HFFc6 (cell line): ENCODE measurements at regions not wholly inside any gene's neighbourhood (a gene's known extent, or its start where the extent isn't known, plus 50 kb on each side); places are given as distances from the start of the nearest gene placed in this dataset.

Experiments used
- DNase-seq: peaks from one replicate; pipeline ENCODE4 v3.0.0-alpha.2; 2018
- H3K27ac Mint-ChIP-seq: 2 replicates; pipeline ENCODE4 v1.8.0; 2020; ENCODE audit warnings: mild to moderate bottlenecking, mixed read lengths
- H3K27me3 Mint-ChIP-seq: 2 replicates; pipeline ENCODE4 v1.8.0; 2021; ENCODE audit warnings: mild to moderate bottlenecking, moderate library complexity, mixed read lengths; ENCODE audit not compliant: insufficient read depth
- H3K36me3 Mint-ChIP-seq: 2 replicates; pipeline ENCODE4 v1.8.0; 2021; ENCODE audit warnings: low read depth, mixed read lengths
- H3K4me1 Mint-ChIP-seq: 2 replicates; pipeline ENCODE4 v1.8.0; 2020; ENCODE audit warnings: low read depth, mixed read lengths
- H3K4me3 Mint-ChIP-seq: 2 replicates; pipeline ENCODE4 v1.8.0; 2020; ENCODE audit warnings: mild to moderate bottlenecking, moderate library complexity, mixed read lengths
- H3K9me3 Mint-ChIP-seq: 2 replicates; pipeline ENCODE4 v1.8.0; 2020; ENCODE audit warnings: mild to moderate bottlenecking, mixed read lengths
- TF ChIP-seq, protein P1 (sequence below): fragments of 200-600 bp; sonication (generic); IDR thresholded peaks from 2 replicates; pipeline ENCODE4 v1.5.0; 2021; ENCODE audit warnings: antibody characterized with exemption, mild to moderate bottlenecking

DNA sequence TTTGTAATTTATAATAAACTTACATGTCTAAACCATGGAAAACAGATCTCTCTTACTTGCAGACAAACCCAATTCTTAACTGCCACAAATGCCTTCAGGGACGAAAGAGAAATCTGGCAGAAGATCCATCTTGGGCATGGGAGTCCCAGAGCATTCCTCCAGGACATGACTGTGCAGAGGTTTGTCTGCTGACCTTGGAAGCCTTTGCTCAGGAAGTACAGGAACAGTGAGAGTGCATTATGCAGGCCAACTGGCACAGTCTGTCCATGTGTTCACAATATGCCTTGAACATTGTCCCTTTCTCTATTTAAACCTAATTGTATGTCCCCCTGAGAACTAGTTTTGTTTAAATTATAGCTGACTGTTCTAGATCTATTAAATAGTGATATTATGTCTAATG lies 467.1 kb downstream of the ATP23 start:
- H3K36me3 Mint-ChIP-seq, result no peaks in the 10 kb centered on the region
- H3K27ac Mint-ChIP-seq, result peak overlapping the region; percentile 1; the same call in 1 of the 2 replicates
- peaks cover 38% of the 10 kb centered on the region for H3K4me1 Mint-ChIP-seq
- H3K27me3 Mint-ChIP-seq, result no peaks in the 10 kb centered on the region
- TF ChIP-seq, protein P1, sequence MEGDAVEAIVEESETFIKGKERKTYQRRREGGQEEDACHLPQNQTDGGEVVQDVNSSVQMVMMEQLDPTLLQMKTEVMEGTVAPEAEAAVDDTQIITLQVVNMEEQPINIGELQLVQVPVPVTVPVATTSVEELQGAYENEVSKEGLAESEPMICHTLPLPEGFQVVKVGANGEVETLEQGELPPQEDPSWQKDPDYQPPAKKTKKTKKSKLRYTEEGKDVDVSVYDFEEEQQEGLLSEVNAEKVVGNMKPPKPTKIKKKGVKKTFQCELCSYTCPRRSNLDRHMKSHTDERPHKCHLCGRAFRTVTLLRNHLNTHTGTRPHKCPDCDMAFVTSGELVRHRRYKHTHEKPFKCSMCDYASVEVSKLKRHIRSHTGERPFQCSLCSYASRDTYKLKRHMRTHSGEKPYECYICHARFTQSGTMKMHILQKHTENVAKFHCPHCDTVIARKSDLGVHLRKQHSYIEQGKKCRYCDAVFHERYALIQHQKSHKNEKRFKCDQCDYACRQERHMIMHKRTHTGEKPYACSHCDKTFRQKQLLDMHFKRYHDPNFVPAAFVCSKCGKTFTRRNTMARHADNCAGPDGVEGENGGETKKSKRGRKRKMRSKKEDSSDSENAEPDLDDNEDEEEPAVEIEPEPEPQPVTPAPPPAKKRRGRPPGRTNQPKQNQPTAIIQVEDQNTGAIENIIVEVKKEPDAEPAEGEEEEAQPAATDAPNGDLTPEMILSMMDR, result no peak
- H3K9me3 Mint-ChIP-seq, result no peaks in the 10 kb centered on the region
- H3K4me3 Mint-ChIP-seq, result no peak overlapping the region
- peak; percentile 36 for DNase-seq

DNA sequence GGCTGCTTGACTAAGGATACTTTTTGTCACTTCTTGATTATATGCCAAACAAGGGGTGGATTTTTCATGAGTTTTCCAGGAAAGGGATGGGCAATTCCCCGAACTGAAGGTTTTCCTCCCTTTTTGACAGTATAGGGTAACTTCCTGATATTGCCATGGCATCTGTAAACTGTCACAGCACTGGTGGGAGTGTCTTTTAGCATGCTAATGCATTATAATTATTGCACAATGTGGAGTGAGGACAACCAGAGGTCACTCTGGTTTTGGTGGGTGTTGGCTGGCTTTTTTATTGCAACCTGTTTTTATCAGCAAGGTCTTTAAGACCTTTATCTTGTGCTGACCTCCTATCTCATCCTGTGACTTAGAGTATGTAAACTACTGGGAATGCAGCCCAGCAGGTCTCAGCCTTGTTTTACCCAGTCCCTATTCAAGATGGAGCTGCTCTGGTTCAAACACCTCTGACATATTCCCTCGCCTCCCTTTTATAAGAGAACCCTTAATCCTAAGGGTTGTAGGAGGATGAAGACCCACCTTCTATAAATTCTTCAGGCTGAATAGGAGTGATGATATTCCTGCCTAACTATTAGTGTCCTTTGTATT lies 471.2 kb downstream of the ATP23 start:
- Mint-ChIP-seq H3K4me1 (peaks cover 59% of the 10 kb centered on the region), H3K27me3 (no peaks in the 10 kb centered on the region), H3K27ac (no peak overlapping the region), H3K4me3 (no peak overlapping the region), H3K9me3 (no peaks in the 10 kb centered on the region), H3K36me3 (no peaks in the 10 kb centered on the region)
- TF ChIP-seq, protein P1, result no peak
- no peak for DNase-seq

DNA sequence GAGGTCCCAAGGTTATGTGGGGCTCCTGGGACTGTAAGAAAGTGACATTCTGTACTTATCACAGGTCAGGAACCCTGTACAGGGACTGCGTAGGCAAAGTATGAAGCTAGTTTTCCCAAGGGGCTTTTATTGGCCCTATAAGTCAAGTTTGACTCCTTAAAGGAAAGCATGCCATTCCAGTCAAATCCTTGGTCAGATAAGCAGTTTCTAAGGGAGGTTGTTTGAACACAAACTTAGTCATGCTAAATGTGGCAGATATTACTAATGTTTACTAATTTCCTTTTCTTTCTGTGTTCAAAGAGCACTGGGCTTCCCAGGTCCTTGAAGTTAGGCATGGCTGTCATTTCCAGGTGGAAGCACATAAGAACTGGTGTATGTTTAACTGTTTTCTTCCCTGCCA lies 472.4 kb downstream of the ATP23 start:
- DNase-seq, result peak; percentile 78

DNA sequence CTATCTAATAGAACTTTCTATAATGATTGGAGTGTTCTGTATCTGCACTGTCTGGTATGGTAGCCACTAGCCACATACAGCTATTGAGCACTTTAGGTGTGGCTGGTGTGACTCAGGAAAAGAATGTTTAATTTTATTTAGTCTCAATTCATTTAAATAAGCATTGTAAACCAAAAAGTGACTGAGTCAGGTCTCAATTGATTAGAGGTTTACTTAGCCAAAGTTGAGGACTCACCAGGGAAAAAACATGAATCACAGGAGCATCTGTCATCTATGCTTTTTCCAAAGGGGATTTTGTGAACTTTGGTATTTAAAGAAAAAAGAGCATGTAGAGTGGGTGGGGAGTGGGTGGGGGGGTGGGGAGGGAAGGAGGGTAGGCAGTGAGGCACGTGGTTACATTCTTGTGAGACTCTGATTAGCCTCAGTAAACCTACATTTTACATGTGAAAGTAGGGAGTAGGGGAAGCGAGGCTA lies 473.1 kb downstream of the ATP23 start:
- Mint-ChIP-seq H3K36me3 (no peaks in the 10 kb centered on the region), H3K4me1 (peaks cover 54% of the 10 kb centered on the region), H3K27me3 (no peaks in the 10 kb centered on the region; the same call in 1 of the 2 replicates), H3K4me3 (no peak overlapping the region; the same call in 1 of the 2 replicates), H3K9me3 (no peaks in the 10 kb centered on the region), H3K27ac (peak overlapping the region; percentile 93)
- TF ChIP-seq, protein P1, result no peak
- DNase-seq, result peak; percentile 59

More for the DNA sequence above, 472.4 kb downstream of the ATP23 start:
- Mint-ChIP-seq H3K9me3 (no peaks in the 10 kb centered on the region), H3K27ac (peak overlapping the region; percentile 93), H3K4me3 (peak overlapping the region; percentile 46), H3K27me3 (no peaks in the 10 kb centered on the region; the same call in 1 of the 2 replicates), H3K4me1 (peaks cover 52% of the 10 kb centered on the region), H3K36me3 (no peaks in the 10 kb centered on the region)
- TF ChIP-seq, protein P1, result no peak

DNA sequence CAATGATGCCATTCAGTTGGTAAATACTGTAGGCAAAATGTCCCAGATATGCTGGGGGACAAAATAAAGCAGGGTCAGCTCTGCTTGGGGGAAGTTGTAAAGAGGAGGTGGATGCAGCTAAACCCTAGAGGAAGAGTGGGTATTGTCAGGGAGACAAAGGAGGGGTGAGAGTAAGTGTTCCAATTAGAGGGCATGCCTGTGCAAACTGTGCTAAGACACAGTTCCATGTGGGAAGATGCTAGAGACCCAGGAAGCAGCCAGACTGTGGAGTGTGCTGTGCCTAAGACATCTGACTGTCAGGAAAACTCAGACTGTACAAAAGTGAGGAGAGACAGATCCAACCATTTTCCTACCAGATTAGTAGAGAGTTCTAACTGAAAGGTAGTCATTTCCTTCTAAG lies 474.3 kb downstream of the ATP23 start:
- H3K27ac Mint-ChIP-seq, result peak overlapping the region; percentile 83
- peaks cover 67% of the 10 kb centered on the region for H3K4me1 Mint-ChIP-seq
- no peak overlapping the region for H3K4me3 Mint-ChIP-seq
- no peaks in the 10 kb centered on the region for H3K36me3 Mint-ChIP-seq
- H3K27me3 Mint-ChIP-seq, result no peaks in the 10 kb centered on the region; the same call in 1 of the 2 replicates
- DNase-seq, result no peak
- TF ChIP-seq, protein P1, result no peak
- no peaks in the 10 kb centered on the region for H3K9me3 Mint-ChIP-seq
